GM12892 (cell line): ENCODE measurements at regions not wholly inside any gene's neighbourhood (a gene's known extent, or its start where the extent isn't known, plus 50 kb on each side); places are given as distances from the start of the nearest gene placed in this dataset.

Source experiments
- DNase-seq: peaks from one replicate; pipeline ENCODE4 v3.0.0; 2011; ENCODE audit not compliant: insufficient read length
- FAIRE-seq: peaks from 2 replicates; lab custom pipeline; 2011; peaks lifted over from hg19 to GRCh38; lab: Jason Lieb, UNC
- POLR2A ChIP-seq: IDR thresholded peaks from 2 replicates; pipeline ENCODE4 v1.6.1; 2011; ENCODE audit warnings: low read depth, low read length, control low read depth
- POLR2AphosphoS5 ChIP-seq: IDR thresholded peaks from 2 replicates; pipeline ENCODE4 v1.6.1; 2011; ENCODE audit warnings: low read depth, low read length, control low read depth
- TAF1 ChIP-seq: IDR thresholded peaks from 2 replicates; pipeline ENCODE4 v1.6.1; 2011; ENCODE audit warnings: low read depth, mild to moderate bottlenecking, control low read depth, low read length, borderline replicate concordance

DNA sequence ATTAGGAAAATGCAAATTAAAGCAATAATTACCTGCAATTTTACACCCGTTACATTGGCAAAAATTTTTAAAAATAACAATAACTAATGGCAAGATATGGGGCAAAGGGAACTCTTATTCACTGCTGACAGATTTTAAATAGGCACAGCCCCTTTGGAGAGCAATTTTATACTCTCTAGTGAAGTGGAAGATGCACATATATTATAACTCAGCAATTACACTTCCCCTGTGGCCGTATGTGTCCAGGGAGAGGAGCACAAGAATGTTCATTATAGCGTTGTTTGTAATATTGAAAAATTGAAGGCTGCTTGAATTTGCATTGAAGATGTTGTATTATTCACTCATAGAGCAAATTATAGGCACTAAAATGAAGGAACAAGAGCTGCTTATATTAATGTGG is 488.3 kb upstream of the ATXN7L3B start:
- no peak for FAIRE-seq
- no peak for DNase-seq
- TF ChIP-seq TAF1 (no peak), POLR2AphosphoS5 (no peak), POLR2A (no peak)

DNA sequence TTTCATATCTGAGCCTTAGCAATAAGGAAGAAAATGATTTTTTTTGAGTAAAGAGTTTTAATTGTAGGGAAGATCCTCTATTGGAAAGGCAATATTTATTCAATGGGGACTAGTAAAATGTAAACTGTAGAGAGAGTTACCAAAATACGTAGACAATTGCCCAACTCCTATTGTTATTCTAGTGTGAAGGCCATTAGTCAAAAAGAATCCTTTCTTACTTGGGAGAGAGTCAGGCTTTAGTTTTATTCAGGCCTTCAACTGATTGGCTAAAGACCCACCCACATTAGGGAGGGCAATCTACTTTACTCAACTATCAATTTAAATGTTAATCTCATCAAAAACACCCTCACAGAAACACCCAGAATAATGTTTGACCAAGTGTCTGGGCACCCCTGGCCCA is 485.8 kb upstream of the ATXN7L3B start:
- FAIRE-seq (no peak), DNase-seq (no peak)
- no peak for TF ChIP-seq POLR2A
- TF ChIP-seq TAF1: no peak
- no peak for TF ChIP-seq POLR2AphosphoS5

DNA sequence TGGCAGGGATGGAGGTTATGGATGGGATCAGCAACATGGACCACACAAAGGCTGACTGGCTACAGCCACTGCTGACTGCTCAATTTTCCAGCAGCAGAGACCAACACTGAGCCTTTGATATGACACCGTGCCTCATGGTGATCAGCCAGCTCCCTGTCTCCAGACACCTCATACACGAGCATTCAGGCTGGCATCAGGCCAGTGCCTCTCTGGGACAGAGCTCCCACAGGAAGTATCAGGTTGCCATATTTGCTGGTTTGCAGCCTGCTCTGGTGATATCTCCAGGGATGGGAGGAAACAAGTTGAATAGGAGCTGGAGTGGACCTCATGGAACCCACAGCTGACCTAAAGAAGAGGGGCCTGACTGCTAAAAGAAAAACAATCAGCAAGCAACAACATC is 471.2 kb upstream of the ATXN7L3B start:
- DNase-seq (no peak), FAIRE-seq (no peak)
- TF ChIP-seq POLR2AphosphoS5 (no peak), POLR2A (no peak), TAF1 (no peak)

DNA sequence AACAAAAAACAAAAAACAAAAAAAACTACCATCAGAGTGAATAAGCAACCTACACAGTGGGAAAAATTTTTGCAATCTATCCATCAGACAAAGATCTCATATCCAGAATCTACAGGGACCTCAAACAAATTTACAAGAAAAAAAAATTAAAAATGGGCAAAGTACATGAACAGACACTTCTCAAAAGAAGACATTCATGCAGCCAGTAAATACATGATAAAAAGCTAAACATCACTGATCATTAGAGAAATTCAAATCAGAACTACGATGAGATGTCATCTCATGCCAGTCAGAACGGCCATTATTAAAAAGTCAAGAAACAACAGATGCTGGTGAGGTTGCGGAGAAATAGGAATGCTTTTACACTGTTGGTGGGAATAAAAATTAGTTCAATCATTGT is 466.5 kb upstream of the ATXN7L3B start:
- DNase-seq (no peak), FAIRE-seq (no peak)
- TF ChIP-seq TAF1: no peak
- no peak for TF ChIP-seq POLR2A
- no peak for TF ChIP-seq POLR2AphosphoS5

DNA sequence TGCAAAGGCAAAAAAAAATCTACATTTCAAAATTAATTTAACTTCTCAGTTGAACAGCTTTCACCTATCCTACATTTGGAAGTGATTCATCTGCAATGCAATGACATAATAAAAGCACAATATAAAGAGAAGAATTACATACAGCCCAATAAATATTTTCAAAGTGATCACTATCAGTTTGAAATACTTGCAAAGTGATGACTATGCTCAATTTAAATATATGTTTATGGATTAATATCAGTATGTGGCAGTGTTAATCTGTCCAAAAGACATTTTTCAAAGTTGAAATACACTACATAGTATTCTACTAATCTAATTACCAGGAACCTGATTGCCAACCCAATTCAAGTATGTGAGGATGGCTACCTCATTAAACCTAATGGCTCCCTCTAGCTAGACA is 460.7 kb upstream of the ATXN7L3B start:
- TF ChIP-seq POLR2A: no peak
- TF ChIP-seq TAF1: no peak
- no peak for TF ChIP-seq POLR2AphosphoS5

DNA sequence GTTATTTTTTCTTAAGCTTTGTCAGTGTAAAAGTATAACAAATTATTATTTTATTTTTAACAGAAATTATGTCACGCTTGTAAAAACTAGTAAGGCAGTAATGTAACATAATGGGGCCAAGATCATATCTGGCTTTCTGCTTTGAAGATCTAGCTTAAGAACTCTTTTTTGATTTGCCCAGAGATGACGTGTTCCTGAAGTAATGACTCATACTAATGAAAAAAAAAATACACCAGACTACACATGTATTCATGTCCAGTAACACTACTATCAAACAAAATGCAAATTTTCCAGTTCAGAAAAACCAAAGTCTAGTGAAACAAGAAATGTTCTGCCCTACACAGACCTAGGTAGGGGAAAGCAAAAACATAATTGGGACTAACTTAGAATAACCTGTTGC is 432.2 kb upstream of the ATXN7L3B start:
- FAIRE-seq: no peak
- no peak for TF ChIP-seq TAF1
- TF ChIP-seq POLR2AphosphoS5: no peak
- no peak for TF ChIP-seq POLR2A
- no peak for DNase-seq

More for the DNA sequence above, 460.7 kb upstream of the ATXN7L3B start:
- no peak for DNase-seq
- no peak for FAIRE-seq

DNA sequence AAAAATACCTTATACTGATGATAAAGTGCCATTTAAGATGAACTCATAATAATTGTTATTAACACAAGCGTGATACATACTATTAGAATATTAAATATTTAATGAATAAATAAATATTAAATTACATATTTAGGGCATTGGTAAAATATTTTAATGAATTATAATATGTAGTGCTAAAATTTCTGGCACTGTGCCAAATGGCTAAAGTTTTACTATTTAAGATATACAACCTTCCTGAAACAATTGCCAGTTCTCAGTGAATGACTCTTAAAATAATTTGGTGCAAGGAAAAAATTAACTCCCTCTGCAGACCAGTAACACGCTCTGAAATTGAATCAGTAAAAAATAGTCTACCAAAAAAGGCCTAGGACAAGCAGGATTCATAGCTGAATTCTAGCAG is 428.9 kb upstream of the ATXN7L3B start:
- FAIRE-seq (no peak), DNase-seq (no peak)
- TF ChIP-seq TAF1 (no peak), POLR2A (no peak), POLR2AphosphoS5 (no peak)

DNA sequence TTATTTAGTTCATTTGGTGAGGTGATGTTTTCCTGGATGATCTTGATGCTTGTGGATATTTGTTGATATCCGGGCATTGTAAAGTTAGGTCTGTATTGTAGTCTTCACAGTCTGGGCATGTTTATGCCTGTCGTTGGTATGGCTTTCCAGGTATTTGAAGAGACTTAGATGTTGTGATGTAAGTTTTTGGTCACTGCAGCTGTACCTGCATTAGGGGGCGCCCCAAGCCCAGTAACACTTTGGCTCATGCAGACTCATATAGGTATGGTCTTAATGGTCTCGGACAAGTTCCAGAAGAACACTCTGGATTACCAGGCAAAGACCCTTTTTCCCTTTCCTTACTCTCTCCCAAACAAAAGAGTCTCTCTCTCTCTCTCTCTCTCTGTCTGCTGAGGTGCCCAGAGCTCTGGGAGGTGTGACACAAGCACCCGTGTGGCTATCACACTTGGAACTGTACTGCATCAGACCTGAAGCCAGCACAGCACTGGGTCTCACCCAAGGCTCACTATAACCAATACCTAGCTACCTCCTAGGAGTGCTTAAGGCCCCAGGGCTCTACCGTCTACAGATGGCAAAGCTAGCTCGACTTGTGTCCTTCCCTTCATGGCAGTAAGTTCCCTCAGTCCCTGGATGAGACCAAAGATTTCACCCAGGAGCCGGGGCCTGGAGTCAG is 425.8 kb upstream of the ATXN7L3B start:
- no peak for FAIRE-seq
- TF ChIP-seq POLR2A: no peak

DNA sequence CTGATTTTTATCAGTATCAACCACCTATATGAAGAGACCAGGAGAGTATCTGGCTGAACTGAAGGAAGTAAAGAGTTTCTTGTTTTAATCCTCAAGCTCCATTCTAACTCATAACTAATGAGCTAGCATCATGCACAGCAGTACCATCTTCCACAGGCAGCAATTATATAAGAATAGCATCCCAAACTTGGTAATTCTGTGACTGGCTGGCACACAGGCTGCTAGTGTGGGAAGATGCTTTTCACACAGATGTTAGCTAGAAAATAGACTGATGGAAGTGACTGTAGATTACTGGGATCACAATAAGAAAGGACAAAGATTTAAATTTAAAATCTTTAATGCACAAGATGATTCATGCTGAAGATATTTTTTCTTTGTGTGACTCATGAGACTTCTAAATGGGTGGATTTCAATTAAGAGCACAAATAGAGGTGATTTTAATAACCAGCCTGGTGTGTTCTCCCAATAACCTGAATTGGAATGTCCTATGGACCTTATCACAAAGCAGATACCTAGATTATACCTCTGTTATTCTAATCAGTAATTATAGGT is 417.7 kb upstream of the ATXN7L3B start:
- TF ChIP-seq POLR2A (no peak), TAF1 (no peak), POLR2AphosphoS5 (no peak)
- FAIRE-seq (no peak), DNase-seq (no peak)

More for the DNA sequence above, 425.8 kb upstream of the ATXN7L3B start:
- DNase-seq: no peak

DNA sequence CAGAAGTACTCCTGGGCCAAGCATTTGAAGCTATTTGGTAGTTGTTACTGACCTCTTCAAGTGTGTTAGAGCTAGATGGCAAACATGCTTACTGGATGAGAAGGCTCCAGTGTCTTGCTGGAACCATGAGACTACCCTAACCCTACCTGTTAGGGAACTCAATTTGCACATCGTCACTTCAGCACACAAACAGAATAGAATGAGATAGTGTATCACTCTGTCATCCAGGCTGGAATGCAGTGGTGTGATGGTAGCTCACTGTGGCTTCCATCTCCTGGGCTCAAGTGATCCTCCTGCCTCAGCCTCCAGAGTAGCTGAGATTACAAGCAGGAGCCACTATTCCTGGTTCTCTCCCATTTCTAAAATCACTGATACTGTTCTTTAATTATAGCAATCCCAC is 417.0 kb upstream of the ATXN7L3B start:
- DNase-seq: no peak
- no peak for FAIRE-seq
- no peak for TF ChIP-seq POLR2AphosphoS5
- TF ChIP-seq POLR2A: no peak
- TF ChIP-seq TAF1: no peak

DNA sequence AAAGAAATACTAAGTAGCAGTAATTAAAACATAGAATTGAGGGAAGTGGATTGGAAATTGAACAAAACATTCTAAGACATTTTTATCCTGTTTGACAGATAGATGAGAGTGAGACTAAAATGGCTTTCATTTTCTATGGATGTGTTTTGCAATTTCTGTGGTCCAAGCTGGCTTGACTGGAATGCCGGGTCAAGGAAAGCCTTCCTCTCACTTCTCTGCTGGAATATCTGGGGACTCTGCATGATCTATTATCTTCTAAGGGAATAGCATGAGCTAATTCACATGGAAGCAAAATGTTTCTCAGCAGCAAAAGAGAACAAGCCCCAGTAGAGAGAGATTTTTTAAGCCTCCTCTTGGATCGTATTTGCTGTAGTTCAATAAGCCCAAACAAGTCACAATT is 407.9 kb upstream of the ATXN7L3B start:
- no peak for DNase-seq
- FAIRE-seq: no peak
- TF ChIP-seq TAF1: no peak
- TF ChIP-seq POLR2A: no peak
- TF ChIP-seq POLR2AphosphoS5: no peak

DNA sequence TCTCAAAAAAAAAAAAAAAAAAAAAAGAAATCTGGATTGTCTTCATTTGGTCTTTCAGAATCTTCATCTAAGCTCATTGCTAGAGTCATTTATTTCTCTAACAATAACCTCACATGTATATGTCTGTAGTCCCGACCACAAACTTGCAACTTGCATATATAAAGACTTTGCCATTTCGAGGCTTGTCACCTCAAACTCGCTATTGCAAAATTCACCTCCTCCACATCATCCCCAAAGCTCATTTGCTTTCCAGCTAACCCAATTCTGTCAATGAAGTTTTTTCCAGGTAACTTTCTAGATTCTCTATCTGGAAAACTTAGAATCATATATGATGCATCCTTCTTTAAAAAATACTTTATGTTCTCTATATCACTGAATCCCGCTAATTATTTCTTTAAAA is 393.2 kb upstream of the ATXN7L3B start:
- TF ChIP-seq POLR2AphosphoS5 (no peak), POLR2A (no peak), TAF1 (no peak)
- FAIRE-seq (no peak), DNase-seq (no peak)

DNA sequence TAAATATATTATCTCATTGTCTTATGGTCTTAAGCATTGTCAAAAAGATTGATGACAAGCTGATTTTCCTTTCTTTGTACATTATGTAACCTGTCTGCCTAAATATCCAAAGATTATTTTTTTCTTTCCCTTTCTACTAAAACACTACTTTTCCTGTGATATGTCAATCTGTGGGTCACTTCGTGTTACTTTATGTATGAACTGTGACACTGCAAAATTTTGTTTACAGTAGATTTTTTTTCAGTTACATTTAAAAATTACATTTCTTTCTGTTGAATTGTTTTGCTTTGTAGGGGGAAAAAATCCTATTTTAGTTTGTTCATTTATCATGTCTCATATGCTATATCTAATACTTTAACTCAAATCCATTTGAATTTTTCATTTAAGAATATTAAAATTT is 392.3 kb upstream of the ATXN7L3B start:
- FAIRE-seq (no peak), DNase-seq (no peak)
- TF ChIP-seq TAF1: no peak
- TF ChIP-seq POLR2A: no peak
- TF ChIP-seq POLR2AphosphoS5: no peak
